ENCODE measurements at regions not wholly inside any gene's neighbourhood (a gene's known extent, or its start where the extent isn't known, plus 50 kb on each side); places are given as distances from the start of the nearest gene placed in this dataset.

- Histone ChIP-seq H3K36me3 (ENCODE audit: control insufficient read depth in 2 of 2, extremely low read depth in 1 of 2, insufficient read depth in 2 of 2, low read length in 2 of 2) (no peaks in the 10 kb centered on the region), H3K4me1 (ENCODE audit: control insufficient read depth, extremely low read depth, insufficient read depth, low read length) (no peaks in the 10 kb centered on the region), H3K9ac (ENCODE audit: control insufficient read depth, extremely low read depth, insufficient read depth, low read length) (no peak overlapping the region), H3K27me3 (ENCODE audit: control insufficient read depth, extremely low read depth, insufficient read depth, low read length) (no peaks in the 10 kb centered on the region), H3K4me2 (ENCODE audit: control insufficient read depth, extremely low read depth, insufficient read depth, low read depth, low read length) (no peak overlapping the region), H3K9me1 (ENCODE audit: control insufficient read depth, extremely low read depth, insufficient read depth, low read length) (no peaks in the 10 kb centered on the region), H2AFZ (ENCODE audit: control insufficient read depth, low read length) (no peak overlapping the region), H4K20me1 (ENCODE audit: control insufficient read depth, extremely low read depth, insufficient read depth, low read length) (no peaks in the 10 kb centered on the region), H3K27ac (ENCODE audit: control insufficient read depth, insufficient read depth, low read length) (no peak overlapping the region), H3K4me3 (ENCODE audit: control insufficient read depth in 2 of 3, extremely low read depth in 1 of 3, insufficient read depth in 2 of 3, low read depth in 1 of 3, low read length in 3 of 3) (no peak overlapping the region), H3K9me3 (ENCODE audit: control insufficient read depth, low read depth, low read length) (no peaks in the 10 kb centered on the region), H3K79me2 (ENCODE audit: control insufficient read depth, insufficient read depth, low read length) (no peaks in the 10 kb centered on the region)
- dilution Hi-C loops (cut with MboI; ENCODE audit: extremely low pct_ligation_motif_present, low sequenced_read_pairs), result no loop called here
- DNase-seq (ENCODE audit: low read depth, low spot score) (no peak), FAIRE-seq (no peak)
- TF ChIP-seq EZH2 (IDR thresholded peaks at IDR 0.05; ENCODE audit: low read length), result no peak
- no peak for TF ChIP-seq CTCF (optimal IDR thresholded peaks at IDR 0.05 in 1 of 3, IDR thresholded peaks at IDR 0.05 in 1 of 3, conservative IDR thresholded peaks at IDR 0.05 in 1 of 3; ENCODE audit: extremely low read depth in 1 of 3, insufficient read depth in 2 of 3, low read length in 3 of 3)
Observed at GRCh38 chr1:170370087-170370486, 161.9 kb upstream of the GORAB start.

GRCh38 chr1:170375082-170375723, 156.8 kb upstream of the GORAB start:
- H3K9me3 ChIP-seq (ENCODE audit: control insufficient read depth, low read depth, low read length), result no peaks in the 10 kb centered on the region
- H3K9me1 ChIP-seq (ENCODE audit: control insufficient read depth, extremely low read depth, insufficient read depth, low read length), result no peaks in the 10 kb centered on the region
- no peaks in the 10 kb centered on the region for H3K79me2 ChIP-seq (ENCODE audit: control insufficient read depth, insufficient read depth, low read length)
- no peaks in the 10 kb centered on the region for H4K20me1 ChIP-seq (ENCODE audit: control insufficient read depth, extremely low read depth, insufficient read depth, low read length)
- H3K4me3 ChIP-seq (ENCODE audit: control insufficient read depth in 2 of 3, extremely low read depth in 1 of 3, insufficient read depth in 2 of 3, low read depth in 1 of 3, low read length in 3 of 3), result no peak overlapping the region
- no peak overlapping the region for H3K27ac ChIP-seq (ENCODE audit: control insufficient read depth, insufficient read depth, low read length)
- no peak overlapping the region for H3K4me2 ChIP-seq (ENCODE audit: control insufficient read depth, extremely low read depth, insufficient read depth, low read depth, low read length)
- dilution Hi-C loops (cut with MboI; ENCODE audit: extremely low pct_ligation_motif_present, low sequenced_read_pairs), result no loop called here
- no peak overlapping the region for H3K9ac ChIP-seq (ENCODE audit: control insufficient read depth, extremely low read depth, insufficient read depth, low read length)
- FAIRE-seq, result no peak
- no peaks in the 10 kb centered on the region for H3K27me3 ChIP-seq (ENCODE audit: control insufficient read depth, extremely low read depth, insufficient read depth, low read length)
- TF ChIP-seq EZH2 (IDR thresholded peaks at IDR 0.05; ENCODE audit: low read length), result no peak
- no peak for TF ChIP-seq CTCF (optimal IDR thresholded peaks at IDR 0.05 in 1 of 3, IDR thresholded peaks at IDR 0.05 in 1 of 3, conservative IDR thresholded peaks at IDR 0.05 in 1 of 3; ENCODE audit: extremely low read depth in 1 of 3, insufficient read depth in 2 of 3, low read length in 3 of 3)
- no peak for DNase-seq (ENCODE audit: low read depth, low spot score)
- no peaks in the 10 kb centered on the region for H3K36me3 ChIP-seq (ENCODE audit: control insufficient read depth in 2 of 2, extremely low read depth in 1 of 2, insufficient read depth in 2 of 2, low read length in 2 of 2)
- H2AFZ ChIP-seq (ENCODE audit: control insufficient read depth, low read length), result no peak overlapping the region
- no peaks in the 10 kb centered on the region for H3K4me1 ChIP-seq (ENCODE audit: control insufficient read depth, extremely low read depth, insufficient read depth, low read length)

All from keratinocyte (primary cell).